Common myeloid progenitor, CD34-positive (primary cell): ENCODE measurements at regions not wholly inside any gene's neighbourhood (a gene's known extent, or its start where the extent isn't known, plus 50 kb on each side); places are given as distances from the start of the nearest gene placed in this dataset.

Experiments used
- CTCF ChIA-PET: fragments of 350-600 bp; sonication (Branson Sonifier 250); formaldehyde crosslinking; loops from one replicate; lab custom pipeline; 2021; ENCODE audit warnings: antibody characterized with exemption; lab: Charles Lee
- POLR2A ChIA-PET: fragments of 350-600 bp; sonication (Branson Sonifier 250); formaldehyde crosslinking; loops from one replicate; lab custom pipeline; 2021; ENCODE audit warnings: antibody characterized with exemption; lab: Charles Lee
- DNase-seq, 3 donors: peaks; one replicate each; pipeline versions ENCODE4 v3.0.0 to v3.0.0-alpha.2; 2013
- H3K27ac ChIP-seq, 2 experiments: 1 replicate in 1 of 2; 2 replicates in 1 of 2; pipeline ENCODE4 v1.7.0; 2013; ENCODE audit warnings: inconsistent platforms in 2 of 2, low read length in 2 of 2, mild to moderate bottlenecking in 2 of 2, low read depth in 1 of 2, moderate library complexity in 1 of 2; ENCODE audit not compliant: severe bottlenecking in 2 of 2, insufficient read depth in 1 of 2, poor library complexity in 1 of 2
- H3K27me3 ChIP-seq, 5 experiments: replicated peaks in 2 of 5; 1 replicate in 3 of 5; 2 replicates in 2 of 5; pipeline versions ENCODE4 v1.6.1 to v1.7.0; 2013; ENCODE audit warnings: low read length in 4 of 5, mild to moderate bottlenecking in 2 of 5, moderate library complexity in 2 of 5, inconsistent platforms in 1 of 5; ENCODE audit not compliant: insufficient read depth in 5 of 5, control insufficient read depth in 4 of 5
- H3K36me3 ChIP-seq, 4 experiments: 1 replicate in 2 of 4; 2 replicates in 2 of 4; pipeline versions ENCODE4 v1.6.1 to v1.7.0; 2013; ENCODE audit warnings: low read length in 3 of 4, control low read depth in 1 of 4, mild to moderate bottlenecking in 1 of 4; ENCODE audit not compliant: control insufficient read depth in 4 of 4, insufficient read depth in 4 of 4
- H3K4me1 ChIP-seq, 4 experiments: 1 replicate in 3 of 4; 2 replicates in 1 of 4; pipeline versions ENCODE4 v1.6.1 to v1.7.1; 2013; ENCODE audit warnings: low read length in 3 of 4, mild to moderate bottlenecking in 3 of 4, control low read depth in 1 of 4, inconsistent platforms in 1 of 4, moderate library complexity in 1 of 4; ENCODE audit not compliant: control insufficient read depth in 4 of 4, insufficient read depth in 4 of 4; ENCODE audit errors: control extremely low read depth in 1 of 4
- H3K4me3 ChIP-seq, 7 experiments: 1 replicate in 4 of 7; 2 replicates in 3 of 7; pipeline versions ENCODE4 v1.5.1 to v1.7.0; 2013; ENCODE audit warnings: mild to moderate bottlenecking in 7 of 7, low read length in 6 of 7, moderate library complexity in 6 of 7, inconsistent platforms in 2 of 7, low read depth in 2 of 7, control low read depth in 1 of 7; ENCODE audit not compliant: insufficient read depth in 4 of 7, control insufficient read depth in 1 of 7; ENCODE audit errors: extremely low read depth in 1 of 7
- H3K9me3 ChIP-seq, 5 experiments: 1 replicate in 4 of 5; 2 replicates in 1 of 5; pipeline versions ENCODE4 v1.6.1 to v1.7.1; 2013; ENCODE audit warnings: low read length in 4 of 5, mild to moderate bottlenecking in 2 of 5, inconsistent platforms in 1 of 5, low read depth in 1 of 5, moderate library complexity in 1 of 5; ENCODE audit not compliant: control insufficient read depth in 4 of 5, insufficient read depth in 2 of 5; ENCODE audit errors: control extremely low read depth in 1 of 5
- WGBS: methylation state at CpG from one replicate; pipeline ENCODE4 v1.1.5; 2013; ENCODE audit not compliant: insufficient coverage; 5-methylcytosine and 5-hydroxymethylcytosine counted together

- WGBS: 94% methylated on average over 2 of the region's 4 CpGs
- no peaks in the 10 kb centered on the region for H3K27me3 ChIP-seq
- CTCF ChIA-PET: no interaction called here
- H3K9me3 ChIP-seq: peaks cover 0 to 13% (median 9%) of the 10 kb centered on the region in 5 experiments
- H3K36me3 ChIP-seq: no peaks in the 10 kb centered on the region
- no peak overlapping the region for H3K4me3 ChIP-seq
- no peaks in the 10 kb centered on the region for H3K4me1 ChIP-seq
- no peak for DNase-seq
- POLR2A ChIA-PET: no interaction called here
- H3K27ac ChIP-seq: no peak overlapping the region
Measured at GRCh38 chr4:95985791-95986550, 146.1 kb downstream of the PDHA2 start.

GRCh38 chr4:95987851-95988250 is 148.0 kb downstream of the PDHA2 start:
- Histone ChIP-seq H3K4me3 (no peak overlapping the region), H3K27me3 (no peaks in the 10 kb centered on the region), H3K4me1 (no peaks in the 10 kb centered on the region), H3K27ac (no peak overlapping the region), H3K9me3 (peaks cover 0 to 2% (median 0%) of the 10 kb centered on the region in 5 experiments), H3K36me3 (no peaks in the 10 kb centered on the region)
- DNase-seq: no peak
- ChIA-PET POLR2A (no interaction called here), CTCF (interaction anchor here (1.4 kb wide), 1 partner anchor 10 kb away, joined by 3 read pairs; no protein-coding TSS in a partner anchor)

GRCh38 chr4:95998311-95998710 is 158.4 kb downstream of the PDHA2 start:
- no CpG with 5 or more reads among the region's 2 CpGs for WGBS
- Histone ChIP-seq H3K4me3 (no peak overlapping the region), H3K27ac (no peak overlapping the region), H3K9me3 (no peaks in the 10 kb centered on the region), H3K36me3 (no peaks in the 10 kb centered on the region), H3K27me3 (no peaks in the 10 kb centered on the region), H3K4me1 (no peaks in the 10 kb centered on the region)
- no peak for DNase-seq
- POLR2A ChIA-PET: interaction anchor here (0.6 kb wide), 1 partner anchor 863 kb away, joined by 3 read pairs; no protein-coding TSS in a partner anchor
- CTCF ChIA-PET: no interaction called here

- Histone ChIP-seq H3K4me1 (no peaks in the 10 kb centered on the region), H3K36me3 (no peaks in the 10 kb centered on the region), H3K27ac (no peak overlapping the region), H3K9me3 (no peaks in the 10 kb centered on the region), H3K27me3 (no peaks in the 10 kb centered on the region), H3K4me3 (no peak overlapping the region)
- 100% methylated on average over 4 of the region's 8 CpGs for WGBS
- no peak for DNase-seq
- POLR2A ChIA-PET: no interaction called here
- CTCF ChIA-PET: no interaction called here
Measured at GRCh38 chr4:96003951-96004740, 164.3 kb downstream of the PDHA2 start.

GRCh38 chr4:96009427-96010119 is 169.7 kb downstream of the PDHA2 start:
- no peaks in the 10 kb centered on the region for H3K36me3 ChIP-seq
- 100% methylated on average over 1 of the region's 1 CpG for WGBS
- H3K27me3 ChIP-seq: no peaks in the 10 kb centered on the region
- no peaks in the 10 kb centered on the region for H3K4me1 ChIP-seq
- no peak overlapping the region for H3K4me3 ChIP-seq
- POLR2A ChIA-PET: no interaction called here
- CTCF ChIA-PET: no interaction called here
- H3K9me3 ChIP-seq: no peaks in the 10 kb centered on the region
- no peak overlapping the region for H3K27ac ChIP-seq
- DNase-seq: no peak

GRCh38 chr4:96012687-96013086 is 172.8 kb downstream of the PDHA2 start:
- WGBS: 83% methylated on average over 1 of the region's 2 CpGs
- ChIA-PET CTCF (no interaction called here), POLR2A (no interaction called here)
- no peak overlapping the region for H3K4me3 ChIP-seq
- H3K4me1 ChIP-seq: no peaks in the 10 kb centered on the region
- H3K9me3 ChIP-seq: no peaks in the 10 kb centered on the region
- H3K36me3 ChIP-seq: no peaks in the 10 kb centered on the region
- DNase-seq: no peak
- no peaks in the 10 kb centered on the region for H3K27me3 ChIP-seq
- H3K27ac ChIP-seq: no peak overlapping the region
